ENCODE measurements at regions not wholly inside any gene's neighbourhood (a gene's known extent, or its start where the extent isn't known, plus 50 kb on each side); places are given as distances from the start of the nearest gene placed in this dataset.

DNA sequence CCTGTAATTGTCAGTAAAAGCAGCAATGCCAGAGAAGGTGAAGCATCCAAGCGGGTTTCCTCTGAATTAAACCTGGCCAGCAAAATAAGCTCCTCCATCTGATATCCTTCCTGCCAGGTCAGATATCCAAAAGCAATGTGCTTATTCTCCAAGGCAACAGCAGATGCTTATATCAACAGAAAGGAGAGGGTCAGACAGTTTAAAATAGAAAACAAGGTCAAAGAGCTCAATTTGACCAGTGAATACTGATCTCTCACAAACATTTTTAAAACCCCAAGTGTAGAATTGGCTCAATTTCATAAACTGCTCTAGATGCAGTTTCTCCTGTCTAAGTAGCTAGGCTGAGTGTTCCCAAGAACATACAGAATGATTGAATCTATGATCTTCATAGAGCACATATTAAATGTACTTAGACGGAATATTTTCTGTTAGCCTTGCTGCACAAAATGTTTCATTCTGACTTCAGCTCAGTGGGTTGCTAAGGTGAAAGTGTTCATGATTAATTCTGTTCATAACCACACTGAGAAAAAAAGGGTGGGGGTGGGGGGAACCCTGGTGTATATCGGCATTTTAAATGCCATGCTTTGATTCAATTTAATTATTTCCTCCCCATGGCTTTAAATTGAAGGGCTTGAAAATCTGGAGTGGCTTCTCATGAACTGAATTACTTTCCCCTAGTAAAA is 174.2 kb upstream of the ARHGAP20 start:
- Mint-ChIP-seq H3K27me3 (no peaks in the 10 kb centered on the region), H3K27ac (no peak overlapping the region), H3K9me3 (no peaks in the 10 kb centered on the region), H3K4me1 (ENCODE audit: low read depth) (no peaks in the 10 kb centered on the region), H3K4me3 (no peak overlapping the region), H3K36me3 (ENCODE audit: low read depth) (no peaks in the 10 kb centered on the region)
- intact Hi-C loops (cut with micrococcal nuclease), result no loop called here

DNA sequence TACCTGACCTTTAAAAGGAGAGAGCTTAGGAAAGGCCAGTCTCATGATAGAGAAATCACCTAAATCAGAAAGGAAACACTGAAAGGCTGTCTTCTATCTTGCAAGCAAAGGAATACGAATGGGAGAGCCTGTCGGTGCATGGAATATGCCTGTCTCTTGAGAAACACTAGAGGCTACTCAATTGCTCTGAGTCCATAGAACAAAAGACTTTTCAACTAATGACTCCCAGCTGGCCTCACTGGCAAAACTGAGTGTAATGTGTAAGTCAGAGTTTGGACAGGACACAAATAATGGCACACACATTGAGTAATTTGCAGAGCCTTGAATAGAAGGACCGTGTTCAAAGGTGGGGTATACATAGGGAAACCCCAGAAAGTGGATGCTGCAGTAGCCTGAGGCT is 171.0 kb upstream of the ARHGAP20 start:
- Mint-ChIP-seq H3K27ac (no peak overlapping the region), H3K4me3 (no peak overlapping the region), H3K36me3 (ENCODE audit: low read depth) (no peaks in the 10 kb centered on the region), H3K9me3 (no peaks in the 10 kb centered on the region), H3K27me3 (no peaks in the 10 kb centered on the region), H3K4me1 (ENCODE audit: low read depth) (no peaks in the 10 kb centered on the region)
- intact Hi-C loops (cut with micrococcal nuclease), result no loop called here

DNA sequence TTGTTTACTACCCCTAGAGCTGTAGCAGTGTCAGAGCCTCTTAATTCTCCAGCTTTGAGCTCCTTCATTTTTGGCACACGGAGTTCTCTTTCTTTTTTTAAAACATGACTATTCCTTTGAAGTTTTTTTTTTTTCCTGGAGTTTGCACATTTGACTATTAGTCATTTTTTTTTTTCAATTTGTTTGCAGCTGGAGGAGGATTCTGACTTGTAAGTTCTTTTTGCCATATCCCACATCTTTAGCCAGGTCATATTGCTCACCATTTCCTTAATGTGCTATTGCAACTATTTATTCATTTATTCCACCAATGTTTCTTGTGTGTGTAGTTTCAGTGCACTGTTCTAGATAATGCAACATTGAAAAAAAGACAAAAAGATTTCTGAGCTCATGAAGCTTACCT is 166.3 kb upstream of the ARHGAP20 start:
- H3K9me3 Mint-ChIP-seq, result no peaks in the 10 kb centered on the region
- intact Hi-C loops (cut with micrococcal nuclease), result no loop called here
- H3K4me1 Mint-ChIP-seq (ENCODE audit: low read depth), result no peaks in the 10 kb centered on the region
- no peak overlapping the region for H3K4me3 Mint-ChIP-seq
- no peaks in the 10 kb centered on the region for H3K36me3 Mint-ChIP-seq (ENCODE audit: low read depth)
- no peaks in the 10 kb centered on the region for H3K27me3 Mint-ChIP-seq
- no peak overlapping the region for H3K27ac Mint-ChIP-seq

DNA sequence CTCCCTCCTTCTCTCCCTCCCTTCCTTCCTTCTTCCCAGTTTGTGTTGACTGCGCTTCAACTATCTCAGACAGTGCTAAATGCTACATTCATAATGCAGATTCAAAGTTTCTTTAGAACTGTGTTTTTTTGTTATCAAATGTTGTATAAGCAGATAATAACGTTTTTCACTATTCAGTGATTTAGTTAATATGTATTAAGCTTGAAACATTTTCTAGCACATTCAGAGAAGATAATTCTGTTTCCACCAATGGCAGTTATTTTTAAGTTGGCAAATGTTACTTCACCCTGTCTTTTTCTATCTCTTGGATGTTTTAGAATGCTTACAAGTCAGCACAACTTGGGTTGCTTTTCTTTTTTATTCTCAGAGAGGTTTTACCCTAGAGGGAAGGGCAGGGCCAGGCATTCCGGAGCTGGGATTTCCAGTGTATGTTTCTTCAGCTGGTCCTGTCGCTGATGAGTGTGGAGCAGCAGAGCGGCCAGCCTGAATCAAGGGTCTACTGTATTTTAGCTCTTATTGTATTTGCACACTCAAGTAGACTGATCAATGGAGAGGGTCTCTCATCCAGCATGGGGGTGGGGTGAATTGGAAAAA is 162.3 kb upstream of the ARHGAP20 start:
- Mint-ChIP-seq H3K4me3 (no peak overlapping the region), H3K36me3 (ENCODE audit: low read depth) (no peaks in the 10 kb centered on the region), H3K9me3 (no peaks in the 10 kb centered on the region), H3K27ac (no peak overlapping the region), H3K4me1 (ENCODE audit: low read depth) (no peaks in the 10 kb centered on the region), H3K27me3 (peaks cover 1% of the 10 kb centered on the region)
- intact Hi-C loops (cut with micrococcal nuclease), result no loop called here

DNA sequence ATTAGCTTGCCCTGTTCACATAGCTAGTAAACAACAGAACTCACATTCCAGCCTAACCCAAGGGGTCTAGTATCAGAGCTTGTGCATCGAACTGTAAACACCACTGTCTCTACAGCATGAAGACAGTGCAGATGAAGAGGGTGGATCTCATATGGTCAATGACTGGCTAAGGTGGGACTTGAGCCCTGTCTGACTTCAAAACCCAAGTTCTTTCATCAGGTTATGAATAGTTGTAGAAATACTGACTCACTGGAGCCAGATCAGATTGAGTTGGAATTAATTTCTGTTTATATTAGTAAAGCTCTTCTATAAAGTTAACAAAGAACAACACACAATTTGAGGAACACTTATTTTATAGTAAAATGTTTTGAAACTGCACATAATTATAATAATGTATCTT is 161.7 kb upstream of the ARHGAP20 start:
- no peaks in the 10 kb centered on the region for H3K9me3 Mint-ChIP-seq
- H3K4me1 Mint-ChIP-seq (ENCODE audit: low read depth), result no peaks in the 10 kb centered on the region
- no peaks in the 10 kb centered on the region for H3K36me3 Mint-ChIP-seq (ENCODE audit: low read depth)
- intact Hi-C loops (cut with micrococcal nuclease), result no loop called here
- H3K4me3 Mint-ChIP-seq, result no peak overlapping the region
- H3K27me3 Mint-ChIP-seq, result peaks cover 1% of the 10 kb centered on the region
- H3K27ac Mint-ChIP-seq, result no peak overlapping the region

DNA sequence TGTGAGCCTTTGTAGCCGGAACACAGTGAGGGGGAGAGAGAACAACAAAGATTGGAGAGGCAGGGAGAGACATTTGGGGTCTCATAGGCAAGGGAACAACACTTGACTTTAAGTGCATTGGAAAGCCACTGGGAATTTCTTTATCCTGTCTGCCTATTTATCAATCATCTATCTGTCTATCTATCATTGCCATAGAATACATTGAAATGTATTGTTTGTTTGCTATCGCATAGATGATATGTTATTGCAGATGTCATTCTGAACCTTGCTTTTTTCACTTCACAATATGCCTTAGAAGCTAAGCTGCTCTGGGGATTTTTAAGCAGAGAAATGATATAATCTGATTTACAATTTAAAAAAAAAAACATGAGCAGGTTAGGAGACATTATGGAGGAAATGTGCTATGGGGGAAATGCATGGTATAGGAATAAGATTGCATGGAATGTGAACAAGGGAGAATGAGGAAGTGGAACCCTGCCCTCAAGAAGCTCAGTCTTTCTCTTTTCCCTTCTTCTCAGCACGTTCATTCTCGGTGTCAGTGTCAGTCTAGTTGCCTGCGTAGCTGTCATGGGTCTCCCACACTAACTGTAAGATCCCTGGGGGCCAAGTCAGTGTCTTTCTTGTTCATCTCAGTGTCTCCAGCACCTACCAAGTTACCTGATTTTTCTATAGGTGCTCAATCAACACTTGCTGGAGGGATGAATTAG is 158.7 kb upstream of the ARHGAP20 start:
- Mint-ChIP-seq H3K36me3 (ENCODE audit: low read depth) (no peaks in the 10 kb centered on the region), H3K9me3 (no peaks in the 10 kb centered on the region), H3K27ac (no peak overlapping the region), H3K4me1 (ENCODE audit: low read depth) (no peaks in the 10 kb centered on the region), H3K27me3 (peaks cover 3% of the 10 kb centered on the region), H3K4me3 (no peak overlapping the region)
- intact Hi-C loops (cut with micrococcal nuclease), result no loop called here

DNA sequence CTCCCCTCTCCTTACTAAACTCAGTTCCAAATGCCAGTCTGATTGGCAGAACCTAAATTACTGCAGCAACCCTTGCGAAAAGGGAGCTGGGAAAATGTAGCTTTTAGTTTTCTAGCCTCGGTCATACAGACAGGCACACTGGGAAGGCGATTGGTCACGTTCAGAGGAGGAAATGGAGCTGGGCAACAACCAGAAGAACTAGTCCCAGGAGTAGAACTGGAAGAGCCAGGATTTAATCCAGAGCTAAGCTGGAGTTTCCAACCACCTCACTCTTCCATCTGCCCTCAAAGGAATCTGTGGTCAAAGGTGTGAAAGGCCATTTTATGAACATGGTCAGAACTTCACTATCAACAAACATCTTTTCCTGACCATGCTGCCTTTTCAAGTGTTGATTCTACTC is 155.7 kb upstream of the ARHGAP20 start:
- intact Hi-C loops (cut with micrococcal nuclease), result no loop called here
- Mint-ChIP-seq H3K9me3 (no peaks in the 10 kb centered on the region), H3K4me3 (no peak overlapping the region), H3K27me3 (peaks cover 3% of the 10 kb centered on the region), H3K27ac (no peak overlapping the region), H3K4me1 (ENCODE audit: low read depth) (no peaks in the 10 kb centered on the region), H3K36me3 (ENCODE audit: low read depth) (no peaks in the 10 kb centered on the region)

DNA sequence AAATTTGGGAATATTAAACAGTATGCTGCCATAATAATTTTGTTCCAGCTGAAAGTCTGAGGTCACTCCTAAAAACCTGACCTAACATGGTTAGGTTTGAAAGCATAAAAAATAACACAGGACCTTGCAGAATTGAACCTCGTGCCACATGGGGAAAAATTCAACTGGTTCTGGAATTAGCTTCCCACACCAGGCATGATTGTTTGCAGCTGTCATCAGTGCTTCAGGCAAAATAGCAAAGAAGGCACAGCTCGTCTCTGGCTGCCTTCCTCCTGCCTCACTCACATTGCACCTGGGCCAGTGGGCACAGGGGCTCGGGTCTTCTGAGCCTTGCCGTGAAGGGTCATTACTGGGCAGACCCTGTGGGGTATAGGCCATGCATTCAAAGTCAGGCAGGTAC is 153.8 kb upstream of the ARHGAP20 start:
- intact Hi-C loops (cut with micrococcal nuclease), result no loop called here
- Mint-ChIP-seq H3K36me3 (ENCODE audit: low read depth) (no peaks in the 10 kb centered on the region), H3K27me3 (peaks cover 3% of the 10 kb centered on the region), H3K4me1 (ENCODE audit: low read depth) (no peaks in the 10 kb centered on the region), H3K9me3 (no peaks in the 10 kb centered on the region), H3K4me3 (no peak overlapping the region), H3K27ac (no peak overlapping the region)

DNA sequence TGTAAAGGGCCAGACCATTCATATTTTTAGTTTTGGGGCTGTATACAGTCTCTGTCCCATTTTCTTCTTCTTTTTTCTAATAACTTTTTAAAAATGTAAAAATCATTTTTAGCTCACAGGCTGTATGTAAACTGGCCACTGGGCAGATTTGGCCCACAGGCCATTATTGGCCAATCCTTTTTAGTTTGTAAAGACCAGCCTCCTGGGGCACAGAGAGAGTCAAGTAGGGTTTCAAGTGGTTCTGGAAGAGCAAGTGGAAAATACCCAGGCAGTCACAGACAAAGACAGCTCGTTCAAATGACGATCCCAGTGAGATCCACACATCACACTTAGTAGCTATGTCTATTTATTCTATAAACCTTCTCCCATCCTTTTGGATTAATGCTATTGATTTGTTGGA is 150.2 kb upstream of the ARHGAP20 start:
- intact Hi-C loops (cut with micrococcal nuclease), result no loop called here
- no peaks in the 10 kb centered on the region for H3K4me1 Mint-ChIP-seq (ENCODE audit: low read depth)

DNA sequence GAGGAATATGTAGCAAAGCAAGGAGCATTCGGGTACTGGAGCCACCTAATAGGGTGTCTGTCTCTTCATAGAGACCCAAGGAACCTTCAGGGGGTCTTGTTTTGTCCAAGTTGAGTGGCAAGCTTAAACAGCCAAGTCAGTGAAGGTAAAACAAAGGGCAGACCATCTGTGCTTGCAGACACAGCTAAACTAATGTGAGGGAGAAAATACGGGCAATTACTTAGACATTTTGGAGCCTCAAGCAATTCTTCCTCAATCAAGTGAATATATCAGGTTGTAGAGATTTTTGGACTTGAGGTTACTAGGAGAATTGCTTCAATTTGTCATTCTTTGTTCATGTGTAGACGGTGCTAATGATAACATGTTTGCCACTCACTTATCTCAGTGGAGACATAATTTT is 148.2 kb upstream of the ARHGAP20 start:
- H3K27me3 Mint-ChIP-seq, result no peaks in the 10 kb centered on the region
- H3K36me3 Mint-ChIP-seq (ENCODE audit: low read depth), result no peaks in the 10 kb centered on the region
- intact Hi-C loops (cut with micrococcal nuclease), result no loop called here
- no peak overlapping the region for H3K4me3 Mint-ChIP-seq
- no peak overlapping the region for H3K27ac Mint-ChIP-seq
- H3K4me1 Mint-ChIP-seq (ENCODE audit: low read depth), result no peaks in the 10 kb centered on the region
- no peaks in the 10 kb centered on the region for H3K9me3 Mint-ChIP-seq

More for the DNA sequence above, 150.2 kb upstream of the ARHGAP20 start:
- Mint-ChIP-seq H3K27ac (no peak overlapping the region), H3K36me3 (ENCODE audit: low read depth) (no peaks in the 10 kb centered on the region), H3K27me3 (no peaks in the 10 kb centered on the region), H3K4me3 (no peak overlapping the region), H3K9me3 (no peaks in the 10 kb centered on the region)

DNA sequence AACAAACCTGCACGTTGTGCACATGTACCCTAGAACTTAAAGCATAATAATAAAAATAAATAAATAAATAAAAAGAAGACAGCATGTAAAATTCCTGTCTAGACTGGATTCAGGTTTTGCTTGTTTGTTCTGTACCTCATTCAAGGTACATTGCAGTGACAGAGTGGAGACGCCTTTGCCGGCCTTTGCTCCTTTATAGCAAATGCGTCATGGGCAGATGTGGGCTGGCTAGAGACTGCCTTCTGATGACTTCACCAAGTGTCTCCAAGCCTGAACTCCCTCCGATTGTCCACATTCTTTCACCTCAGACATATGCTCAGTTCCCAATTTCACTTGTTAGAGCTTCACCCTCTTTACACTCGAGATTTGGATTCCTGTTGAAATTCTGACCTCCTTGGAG is 147.8 kb upstream of the ARHGAP20 start:
- no peak overlapping the region for H3K27ac Mint-ChIP-seq
- no peaks in the 10 kb centered on the region for H3K36me3 Mint-ChIP-seq (ENCODE audit: low read depth)
- no peaks in the 10 kb centered on the region for H3K9me3 Mint-ChIP-seq
- H3K4me3 Mint-ChIP-seq, result no peak overlapping the region
- no peaks in the 10 kb centered on the region for H3K4me1 Mint-ChIP-seq (ENCODE audit: low read depth)
- intact Hi-C loops (cut with micrococcal nuclease), result no loop called here
- no peaks in the 10 kb centered on the region for H3K27me3 Mint-ChIP-seq

DNA sequence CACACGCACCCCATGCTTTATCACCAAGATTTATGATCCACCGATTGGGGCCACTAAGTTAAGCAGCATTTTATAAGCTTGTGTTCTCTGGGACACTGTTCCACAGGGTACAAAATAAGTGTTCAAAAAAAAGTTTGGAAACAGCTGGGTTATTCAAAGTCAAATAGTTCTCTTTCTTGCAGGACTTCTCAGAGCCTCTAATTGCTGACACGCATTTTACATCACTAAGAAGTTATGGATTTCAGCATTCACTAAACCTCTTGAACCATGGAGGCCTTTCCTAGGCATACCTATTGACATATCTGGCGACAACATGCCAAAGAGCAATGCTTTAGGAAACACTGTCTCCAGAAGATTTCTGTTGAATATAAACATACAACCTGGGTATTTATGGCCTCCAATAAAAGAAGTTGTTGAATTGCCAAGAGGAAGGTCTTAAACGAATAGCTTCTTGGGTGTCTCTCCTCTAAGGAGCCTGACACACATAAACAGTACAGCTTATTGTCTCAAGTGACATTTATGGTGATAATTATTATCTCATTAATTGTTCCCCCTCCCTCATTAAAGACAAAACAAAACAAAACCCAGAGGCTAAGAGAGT is 147.1 kb upstream of the ARHGAP20 start:
- no peak overlapping the region for H3K27ac Mint-ChIP-seq
- H3K36me3 Mint-ChIP-seq (ENCODE audit: low read depth), result no peaks in the 10 kb centered on the region
- no peaks in the 10 kb centered on the region for H3K4me1 Mint-ChIP-seq (ENCODE audit: low read depth)
- H3K9me3 Mint-ChIP-seq, result no peaks in the 10 kb centered on the region
- H3K4me3 Mint-ChIP-seq, result no peak overlapping the region
- intact Hi-C loops (cut with micrococcal nuclease), result no loop called here
- no peaks in the 10 kb centered on the region for H3K27me3 Mint-ChIP-seq

DNA sequence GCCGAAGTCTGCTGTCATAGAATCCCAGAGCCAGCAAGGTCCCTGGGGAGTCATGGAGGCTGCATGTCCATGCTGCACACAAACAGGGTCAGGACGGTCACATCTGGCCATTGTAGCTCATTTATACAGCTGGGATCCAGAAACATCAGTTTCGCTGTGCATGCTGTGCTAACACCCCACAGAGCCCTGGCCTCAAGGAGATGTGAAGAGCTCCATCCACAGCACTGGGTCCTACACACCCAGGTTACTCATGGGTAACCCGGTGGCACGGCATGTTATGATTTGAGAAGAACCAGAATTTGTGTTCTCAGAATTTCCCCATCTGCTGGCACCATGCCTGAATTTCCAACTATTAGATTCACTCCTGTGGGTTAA is 146.3 kb upstream of the ARHGAP20 start:
- Mint-ChIP-seq H3K4me3 (no peak overlapping the region), H3K36me3 (ENCODE audit: low read depth) (no peaks in the 10 kb centered on the region), H3K27me3 (no peaks in the 10 kb centered on the region), H3K27ac (no peak overlapping the region), H3K4me1 (ENCODE audit: low read depth) (no peaks in the 10 kb centered on the region), H3K9me3 (no peaks in the 10 kb centered on the region)
- intact Hi-C loops (cut with micrococcal nuclease), result no loop called here

DNA sequence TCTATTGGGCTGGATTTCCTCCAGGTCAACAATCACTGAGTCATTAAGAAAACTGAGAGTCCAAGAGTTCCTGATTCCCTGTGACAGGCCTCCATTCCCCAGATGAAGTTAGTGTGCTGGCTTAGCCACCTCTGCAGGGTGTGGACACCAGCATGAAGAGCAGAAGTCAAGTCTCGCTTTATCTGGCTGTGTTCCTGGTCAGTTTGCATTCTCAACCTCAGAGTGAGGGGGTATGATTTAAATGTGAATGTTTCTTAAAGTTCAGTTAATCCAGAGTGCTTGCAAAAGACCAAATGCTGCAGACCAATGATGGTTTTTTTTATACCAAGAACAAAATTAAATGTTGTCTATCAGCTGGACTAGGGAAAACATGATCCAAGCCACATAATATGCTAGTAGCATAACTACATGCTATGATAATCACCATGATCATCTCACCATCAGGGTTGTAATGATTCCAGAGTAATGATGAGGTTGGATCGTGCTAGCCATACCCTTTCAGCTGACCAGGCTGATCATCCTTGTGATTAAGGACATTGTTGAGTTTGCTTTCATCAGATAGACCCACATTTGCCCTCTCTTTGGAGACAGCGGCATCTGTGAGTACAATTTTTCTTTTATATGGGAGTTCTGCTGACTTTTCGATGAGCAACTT is 145.8 kb upstream of the ARHGAP20 start:
- Mint-ChIP-seq H3K27ac (no peak overlapping the region), H3K4me3 (no peak overlapping the region), H3K4me1 (ENCODE audit: low read depth) (no peaks in the 10 kb centered on the region), H3K9me3 (no peaks in the 10 kb centered on the region), H3K27me3 (no peaks in the 10 kb centered on the region), H3K36me3 (ENCODE audit: low read depth) (no peaks in the 10 kb centered on the region)
- intact Hi-C loops (cut with micrococcal nuclease), result no loop called here
